DOHH2 (cell line): ENCODE measurements at regions not wholly inside any gene's neighbourhood (a gene's known extent, or its start where the extent isn't known, plus 50 kb on each side); places are given as distances from the start of the nearest gene placed in this dataset.
"Not testable (repeated sequence)": the region's sequence is repeated elsewhere in the genome, so short reads cannot be mapped to it uniquely, and the experiment has no call there.

Experiments used
- CTCF ChIP-seq: fragments of 200-600 bp; sonication (generic); IDR thresholded peaks from one replicate; pipeline ENCODE4 v1.5.1; 2014; ENCODE audit warnings: antibody characterized with exemption, mild to moderate bottlenecking, low read depth, low read length; ENCODE audit not compliant: poor library complexity, severe bottlenecking
- EZH2phosphoT487 ChIP-seq: fragments of 200-600 bp; sonication (generic); IDR thresholded peaks from 2 replicates; pipeline ENCODE4 v1.6.1; 2017; ENCODE audit warnings: borderline replicate concordance, mild to moderate bottlenecking, antibody characterized with exemption, low read length, moderate library complexity, mixed read lengths

GRCh38 chr12:131429221-131429620, 281.7 kb upstream of the SFSWAP start:
- TF ChIP-seq CTCF, EZH2phosphoT487: not testable (repeated sequence)
